Stomach (tissue), 8 donors: ENCODE measurements at regions not wholly inside any gene's neighbourhood (a gene's known extent, or its start where the extent isn't known, plus 50 kb on each side); places are given as distances from the start of the nearest gene placed in this dataset.

Experiments
- DNase-seq, 2 donors: peaks; one replicate each; pipeline versions ENCODE4 v3.0.0 to v3.0.0-alpha.2; 2013 to 2019
- H3K27ac ChIP-seq, 5 donors: fragments of 200-600 bp in 4 of 5; sonication (generic) in 4 of 5; one replicate each; pipeline ENCODE4 v1.5.1; 2013 to 2019; ENCODE audit warnings: mild to moderate bottlenecking in 1 of 5, moderate library complexity in 1 of 5
- H3K27me3 ChIP-seq, 3 donors: fragments of 200-600 bp; sonication (generic); one replicate each; pipeline ENCODE4 v1.5.1; 2017 to 2019; ENCODE audit warnings: mixed run types in 1 of 3
- H3K36me3 ChIP-seq, 4 donors: fragments of 200-600 bp; sonication (generic); 1 replicate in 3 of 4; 2 replicates in 1 of 4; pipeline ENCODE4 v1.5.1; 2016 to 2019
- H3K4me1 ChIP-seq, 4 donors: fragments of 200-600 bp; sonication (generic); one replicate each; pipeline ENCODE4 v1.5.1; 2016 to 2019
- H3K4me3 ChIP-seq, 4 donors: fragments of 200-600 bp; sonication (generic) in 3 of 4; one replicate each; pipeline ENCODE4 v1.5.1; 2016 to 2019; ENCODE audit warnings: mild to moderate bottlenecking in 1 of 4
- H3K9me3 ChIP-seq, 4 donors: fragments of 200-600 bp; sonication (generic); one replicate each; pipeline ENCODE4 v1.5.1; 2016 to 2019
- CTCF ChIP-seq, 7 experiments: fragments of 450-650 bp in 4 of 7; fragments of 200-600 bp in 3 of 7; sonication (generic) in 3 of 7; IDR thresholded peaks; one replicate each; pipeline ENCODE4 v1.5.1; 2016 to 2019; ENCODE audit warnings: antibody characterized with exemption in 7 of 7, control low read depth in 2 of 7, mild to moderate bottlenecking in 1 of 7
- EP300 ChIP-seq: sonication (generic); formaldehyde crosslinking; IDR thresholded peaks from one replicate; pipeline ENCODE4 v1.6.1; 2017; ENCODE audit warnings: antibody characterized with exemption
- POLR2A ChIP-seq, 4 donors: fragments of 450-650 bp; IDR thresholded peaks; one replicate each; pipeline ENCODE4 v1.6.1; 2016; ENCODE audit warnings: antibody characterized with exemption in 4 of 4, control low read depth in 2 of 4, mild to moderate bottlenecking in 1 of 4, moderate library complexity in 1 of 4
- POLR2AphosphoS5 ChIP-seq, 3 donors: sonication (generic); formaldehyde crosslinking; IDR thresholded peaks; one replicate each; pipeline ENCODE4 v1.6.1; 2016; ENCODE audit warnings: antibody characterized with exemption in 3 of 3
- WGBS, 5 donors: extraction: QIAGEN DNeasy Blood & Tissue Kit in 3 of 5; methylation state at CpG; one replicate each; pipeline versions ENCODE4 v1.1.5 to v1.1.7; 2013 to 2018; 5-methylcytosine and 5-hydroxymethylcytosine counted together
- intact Hi-C: fragments of 100-400 bp; cut with DNase I; formaldehyde crosslinking; loops from one replicate; pipeline ENCODE4 v1.15.1; 2023; ENCODE audit warnings: low total_unique reads
- donor health status: healthy with polysubstance abuse.
- donor health status: Bipolar disorder and iron deficiency.
- donor health status: healthy.

- peaks cover 0 to 3% (median 0%) of the 10 kb centered on the region in 4 donors for H3K9me3 ChIP-seq
- no peak for TF ChIP-seq EP300
- no peak for DNase-seq
- no peaks in the 10 kb centered on the region for H3K27me3 ChIP-seq
- WGBS, 5 donors = 77 to 97% (median 92%) methylated on average over 1 of the region's 1 CpG
- H3K4me3 ChIP-seq = no peak overlapping the region
- intact Hi-C loops = no loop called here
- H3K4me1 ChIP-seq = no peaks in the 10 kb centered on the region
- peaks cover 0 to 3% (median 0%) of the 10 kb centered on the region in 4 donors for H3K36me3 ChIP-seq
- H3K27ac ChIP-seq = no peak overlapping the region
Measured at GRCh38 chr1:175894581-175894980, 151.2 kb upstream of the TNR start.

DNA sequence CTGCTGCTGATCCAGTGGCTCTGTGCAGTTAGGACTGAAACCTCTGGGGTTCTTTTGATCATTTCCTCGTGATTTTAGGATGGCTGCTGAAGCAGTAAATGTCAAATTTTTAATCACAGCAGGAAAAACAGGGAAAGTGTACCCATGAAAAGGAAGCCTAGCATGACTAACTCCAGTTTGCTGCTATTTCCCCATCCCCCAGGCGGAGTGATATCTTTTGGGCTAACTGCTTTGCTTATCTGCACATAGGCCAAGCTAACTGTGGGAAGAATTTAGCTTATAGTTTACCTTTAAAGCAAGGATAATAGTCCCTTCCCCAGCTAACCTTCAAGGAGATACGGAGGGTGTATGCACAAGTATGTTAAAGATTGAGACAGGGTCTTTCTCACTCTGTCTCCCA lies 149.8 kb upstream of the TNR start:
- no peak for TF ChIP-seq POLR2A (IDR thresholded peaks at IDR 0.05)
- TF ChIP-seq POLR2AphosphoS5 (IDR thresholded peaks at IDR 0.05) = no peak
- TF ChIP-seq EP300 = no peak
- no peak for TF ChIP-seq CTCF (IDR thresholded peaks at IDR 0.05)
- Histone ChIP-seq H3K4me3 (no peak overlapping the region), H3K36me3 (no peaks in the 10 kb centered on the region), H3K27me3 (no peaks in the 10 kb centered on the region), H3K9me3 (peaks cover 0 to 3% (median 0%) of the 10 kb centered on the region in 4 donors), H3K4me1 (no peaks in the 10 kb centered on the region), H3K27ac (no peak overlapping the region)
- no peak for DNase-seq
- intact Hi-C loops = no loop called here
- WGBS, 5 donors = 52 to 59% (median 58%) methylated on average over 3 of the region's 3 CpGs

DNA sequence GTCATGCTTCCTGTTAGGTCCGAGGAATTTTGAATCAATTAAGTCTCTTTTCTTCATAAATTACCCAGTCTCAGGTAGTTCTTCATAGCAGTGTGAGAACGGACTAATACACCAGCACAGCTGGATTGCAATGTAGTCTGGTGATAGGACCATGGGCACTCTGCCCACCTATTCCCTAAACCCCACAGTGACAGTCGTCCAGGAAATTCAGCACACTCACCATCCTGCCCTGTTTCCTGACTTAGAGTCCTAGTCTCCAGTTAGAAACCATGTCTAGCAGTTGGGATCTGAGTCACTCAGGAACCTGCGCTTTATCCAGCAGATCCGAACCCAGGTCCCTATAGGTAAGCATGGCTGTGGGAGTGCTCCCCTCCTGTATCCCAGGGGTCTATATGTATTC lies 149.3 kb upstream of the TNR start:
- TF ChIP-seq CTCF (IDR thresholded peaks at IDR 0.05) (no peak), POLR2A (IDR thresholded peaks at IDR 0.05) (no peak), POLR2AphosphoS5 (IDR thresholded peaks at IDR 0.05) (no peak), EP300 (no peak)
- Histone ChIP-seq H3K27ac (no peak overlapping the region), H3K9me3 (peaks cover 0 to 3% (median 0%) of the 10 kb centered on the region in 4 donors), H3K36me3 (no peaks in the 10 kb centered on the region), H3K27me3 (no peaks in the 10 kb centered on the region), H3K4me1 (no peaks in the 10 kb centered on the region), H3K4me3 (no peak overlapping the region)
- WGBS, 5 donors = 74 to 89% (median 84%) methylated on average over 5 of the region's 5 CpGs
- DNase-seq = no peak
- intact Hi-C loops = no loop called here

GRCh38 chr1:175891783-175892309 lies 148.5 kb upstream of the TNR start:
- no peaks in the 10 kb centered on the region for H3K4me1 ChIP-seq
- H3K4me3 ChIP-seq = no peak overlapping the region
- intact Hi-C loops = no loop called here
- H3K27ac ChIP-seq = no peak overlapping the region
- H3K27me3 ChIP-seq = no peaks in the 10 kb centered on the region
- WGBS, 5 donors = 75 to 80% (median 77%) methylated on average over 10 of the region's 10 CpGs
- TF ChIP-seq POLR2AphosphoS5 (IDR thresholded peaks at IDR 0.05) = no peak
- no peak for TF ChIP-seq CTCF (IDR thresholded peaks at IDR 0.05)
- TF ChIP-seq EP300 = no peak
- no peak for TF ChIP-seq POLR2A (IDR thresholded peaks at IDR 0.05)
- peaks cover 0 to 3% (median 0%) of the 10 kb centered on the region in 4 donors for H3K9me3 ChIP-seq
- no peaks in the 10 kb centered on the region for H3K36me3 ChIP-seq
- DNase-seq = no peak

GRCh38 chr1:175890958-175891357 lies 147.6 kb upstream of the TNR start:
- intact Hi-C loops = no loop called here
- 92 to 97% (median 95%) methylated on average over 7 of the region's 7 CpGs for WGBS, 5 donors

More at GRCh38 chr1:175890958-175891357, 147.6 kb upstream of the TNR start:
- no peak for TF ChIP-seq POLR2A (IDR thresholded peaks at IDR 0.05)
- Histone ChIP-seq H3K4me3 (no peak overlapping the region), H3K27ac (no peak overlapping the region), H3K4me1 (no peaks in the 10 kb centered on the region), H3K36me3 (no peaks in the 10 kb centered on the region), H3K9me3 (peaks cover 0 to 3% (median 0%) of the 10 kb centered on the region in 4 donors), H3K27me3 (no peaks in the 10 kb centered on the region)
- DNase-seq = no peak
